ENCODE measurements at regions not wholly inside any gene's neighbourhood (a gene's known extent, or its start where the extent isn't known, plus 50 kb on each side); places are given as distances from the start of the nearest gene placed in this dataset.

GRCh38 chr13:24050292-24050711 lies 110.2 kb upstream of the SPATA13 start:
- DNase-seq (ENCODE audit: low spot score) = no peak
- TF ChIP-seq CTCF (IDR thresholded peaks at IDR 0.05; ENCODE audit: poor library complexity, severe bottlenecking) = no peak
- H3K4me3 ChIP-seq (ENCODE audit: severe bottlenecking) = no peak overlapping the region
- peak; percentile 63 for ATAC-seq (ENCODE audit: low read depth)
- H3K9me3 ChIP-seq (ENCODE audit: severe bottlenecking) = no peaks in the 10 kb centered on the region
- H3K27ac ChIP-seq (ENCODE audit: poor library complexity, severe bottlenecking) = no peak overlapping the region
- H3K36me3 ChIP-seq (ENCODE audit: low read depth) = no peaks in the 10 kb centered on the region
- H3K4me1 ChIP-seq (ENCODE audit: insufficient read depth, poor library complexity, severe bottlenecking) = peaks cover 12% of the 10 kb centered on the region
- no peaks in the 10 kb centered on the region for H3K27me3 ChIP-seq (ENCODE audit: insufficient read depth, poor library complexity, severe bottlenecking)

GRCh38 chr13:24050796-24051715 lies 109.5 kb upstream of the SPATA13 start:
- Histone ChIP-seq H3K9me3 (ENCODE audit: severe bottlenecking) (no peaks in the 10 kb centered on the region), H3K36me3 (ENCODE audit: low read depth) (no peaks in the 10 kb centered on the region), H3K27ac (ENCODE audit: poor library complexity, severe bottlenecking) (no peak overlapping the region), H3K27me3 (ENCODE audit: insufficient read depth, poor library complexity, severe bottlenecking) (no peaks in the 10 kb centered on the region), H3K4me3 (ENCODE audit: severe bottlenecking) (no peak overlapping the region), H3K4me1 (ENCODE audit: insufficient read depth, poor library complexity, severe bottlenecking) (peaks cover 12% of the 10 kb centered on the region)
- TF ChIP-seq CTCF (IDR thresholded peaks at IDR 0.05; ENCODE audit: poor library complexity, severe bottlenecking) = no peak
- DNase-seq (ENCODE audit: low spot score) (no peak), ATAC-seq (ENCODE audit: low read depth) (peak; percentile 35; the same call in 2 of the 3 replicates)

- peaks cover 12% of the 10 kb centered on the region for H3K4me1 ChIP-seq (ENCODE audit: insufficient read depth, poor library complexity, severe bottlenecking)
- H3K4me3 ChIP-seq (ENCODE audit: severe bottlenecking) = no peak overlapping the region
- no peak overlapping the region for H3K27ac ChIP-seq (ENCODE audit: poor library complexity, severe bottlenecking)
- ATAC-seq (ENCODE audit: low read depth) (no peak), DNase-seq (ENCODE audit: low spot score) (no peak)
- TF ChIP-seq CTCF (IDR thresholded peaks at IDR 0.05; ENCODE audit: poor library complexity, severe bottlenecking) = no peak
- no peaks in the 10 kb centered on the region for H3K36me3 ChIP-seq (ENCODE audit: low read depth)
- H3K27me3 ChIP-seq (ENCODE audit: insufficient read depth, poor library complexity, severe bottlenecking) = no peaks in the 10 kb centered on the region
- no peaks in the 10 kb centered on the region for H3K9me3 ChIP-seq (ENCODE audit: severe bottlenecking)
Observed at GRCh38 chr13:24052547-24053518, 107.7 kb upstream of the SPATA13 start.

- no peaks in the 10 kb centered on the region for H3K9me3 ChIP-seq (ENCODE audit: severe bottlenecking)
- H3K4me3 ChIP-seq (ENCODE audit: severe bottlenecking) = no peak overlapping the region
- peaks cover 12% of the 10 kb centered on the region for H3K4me1 ChIP-seq (ENCODE audit: insufficient read depth, poor library complexity, severe bottlenecking)
- peak; percentile 82 for TF ChIP-seq CTCF (IDR thresholded peaks at IDR 0.05; ENCODE audit: poor library complexity, severe bottlenecking)
- ATAC-seq (ENCODE audit: low read depth) = peak; percentile 93
- no peak overlapping the region for H3K27ac ChIP-seq (ENCODE audit: poor library complexity, severe bottlenecking)
- no peak for DNase-seq (ENCODE audit: low spot score)
- no peaks in the 10 kb centered on the region for H3K36me3 ChIP-seq (ENCODE audit: low read depth)
- H3K27me3 ChIP-seq (ENCODE audit: insufficient read depth, poor library complexity, severe bottlenecking) = no peaks in the 10 kb centered on the region
Observed at GRCh38 chr13:24053519-24054251, 106.8 kb upstream of the SPATA13 start.

Measured in RWPE2 (cell line).